Endothelial cell of umbilical vein (primary cell): ENCODE measurements at regions not wholly inside any gene's neighbourhood (a gene's known extent, or its start where the extent isn't known, plus 50 kb on each side); places are given as distances from the start of the nearest gene placed in this dataset.

Experiments
- BruUV-seq: library from RNA; stranded (reverse); fragments of 400-500 nt; replicated peaks from 2 replicates; lab custom pipeline; 2021; lab: Mats Ljungman, UMichigan
- CTCF ChIA-PET: fragments of 300-600, 350-600 bp; sonication (Branson Sonifier 250); formaldehyde crosslinking; loops from one replicate; lab custom pipeline; 2021; ENCODE audit warnings: antibody characterized with exemption, inconsistent platforms; lab: Charles Lee
- POLR2A ChIA-PET: fragments of 300-600, 350-600 bp; sonication (Branson Sonifier 250); formaldehyde crosslinking; loops from one replicate; lab custom pipeline; 2021; ENCODE audit warnings: antibody characterized with exemption, inconsistent platforms; lab: Charles Lee
- DNase-seq: peaks from one replicate; pipeline ENCODE4 v3.0.0-alpha.2; 2011; ENCODE audit warnings: low read depth, low spot score
- FAIRE-seq: peaks from 2 replicates; lab custom pipeline; 2011; peaks lifted over from hg19 to GRCh38; lab: Jason Lieb, UNC
- H2AFZ ChIP-seq: 2 replicates; pipeline ENCODE4 v1.6.0; 2012; ENCODE audit warnings: low read depth, low read length, control low read depth, inconsistent platforms
- H3K27ac ChIP-seq: 2 replicates; pipeline ENCODE4 v1.5.1; 2011; ENCODE audit warnings: low read depth, mild to moderate bottlenecking, control low read depth, low read length, moderate library complexity; ENCODE audit not compliant: insufficient read depth
- H3K27me3 ChIP-seq, 2 experiments: 2 replicates each; pipeline versions ENCODE4 v1.6.0 to v1.6.1; 2011; ENCODE audit warnings: low read length in 2 of 2, mixed read lengths in 1 of 2; ENCODE audit not compliant: control insufficient read depth in 2 of 2, insufficient read depth in 2 of 2
- H3K36me3 ChIP-seq, 2 experiments: 2 replicates in 1 of 2; 3 replicates in 1 of 2; pipeline ENCODE4 v1.5.1; 2011; ENCODE audit warnings: low read length in 2 of 2, mild to moderate bottlenecking in 1 of 2, moderate library complexity in 1 of 2; ENCODE audit not compliant: control insufficient read depth in 2 of 2, insufficient read depth in 2 of 2; ENCODE audit errors: extremely low read depth in 1 of 2
- H3K4me1 ChIP-seq: 3 replicates; pipeline ENCODE4 v1.5.1; 2011; ENCODE audit warnings: mild to moderate bottlenecking, low read length; ENCODE audit not compliant: control insufficient read depth, insufficient read depth; ENCODE audit errors: extremely low read depth
- H3K4me2 ChIP-seq: 2 replicates; pipeline ENCODE4 v1.6.1; 2011; ENCODE audit warnings: low read length, control low read depth, mixed read lengths; ENCODE audit not compliant: insufficient read depth
- H3K4me3 ChIP-seq, 3 experiments: fragments of 200-600 bp in 1 of 3; sonication (generic), shearing (Covaris generic) in 1 of 3; replicated peaks in 1 of 3; 2 replicates each; pipeline ENCODE4 v1.5.1; 2011 to 2016; ENCODE audit warnings: control low read depth in 3 of 3, low read length in 3 of 3, mild to moderate bottlenecking in 2 of 3, inconsistent platforms in 1 of 3, low read depth in 1 of 3, moderate library complexity in 1 of 3; ENCODE audit not compliant: insufficient read depth in 1 of 3
- H3K79me2 ChIP-seq: 2 replicates; pipeline ENCODE4 v1.6.0; 2012; ENCODE audit warnings: low read length, inconsistent platforms; ENCODE audit not compliant: control insufficient read depth, insufficient read depth
- H3K9ac ChIP-seq: replicated peaks from 2 replicates; pipeline ENCODE3; 2011; ENCODE audit warnings: low read length, control low read depth; ENCODE audit not compliant: insufficient read depth; ENCODE audit errors: extremely low read depth
- H3K9me1 ChIP-seq: replicated peaks from 3 replicates; pipeline ENCODE4 v1.6.0; 2011; ENCODE audit warnings: mild to moderate bottlenecking, low read length; ENCODE audit not compliant: control insufficient read depth, insufficient read depth; ENCODE audit errors: extremely low read depth
- H3K9me3 ChIP-seq: replicated peaks from 2 replicates; pipeline ENCODE4 v1.5.1; 2012; ENCODE audit warnings: low read length, inconsistent platforms; ENCODE audit not compliant: control insufficient read depth, insufficient read depth
- H4K20me1 ChIP-seq: replicated peaks from 2 replicates; pipeline ENCODE3; 2011; ENCODE audit warnings: mild to moderate bottlenecking, low read length; ENCODE audit not compliant: control insufficient read depth, insufficient read depth; ENCODE audit errors: extremely low read depth
- CTCF ChIP-seq, 2 donors: IDR thresholded peaks; 1 replicate in 1 of 2; 2 replicates in 1 of 2; pipeline ENCODE4 v1.5.1; 2011; ENCODE audit warnings: low read length in 2 of 2, mild to moderate bottlenecking in 2 of 2, moderate library complexity in 2 of 2, control low read depth in 1 of 2, inconsistent platforms in 1 of 2, low read depth in 1 of 2; ENCODE audit not compliant: insufficient read depth in 1 of 2; ENCODE audit errors: extremely low read depth in 1 of 2
- EZH2 ChIP-seq: IDR thresholded peaks from 2 replicates; pipeline ENCODE4 v1.6.1; 2012; ENCODE audit warnings: borderline replicate concordance, low read depth, mild to moderate bottlenecking, moderate library complexity, low read length, inconsistent platforms; ENCODE audit not compliant: severe bottlenecking
- FOS ChIP-seq: IDR thresholded peaks from 2 replicates; pipeline ENCODE4 v1.6.1; 2011; ENCODE audit warnings: mild to moderate bottlenecking, low read length, moderate library complexity, borderline replicate concordance; ENCODE audit not compliant: insufficient read depth
- GATA2 ChIP-seq: IDR thresholded peaks from 2 replicates; pipeline ENCODE4 v1.7.0; 2011; ENCODE audit warnings: low read depth, mild to moderate bottlenecking, moderate library complexity, mixed read lengths, low read length; ENCODE audit not compliant: insufficient read length, insufficient read depth
- JUN ChIP-seq: IDR thresholded peaks from 2 replicates; pipeline ENCODE4 v1.6.1; 2011; ENCODE audit warnings: borderline replicate concordance, low read depth; ENCODE audit not compliant: insufficient read length, insufficient read depth
- MAX ChIP-seq: IDR thresholded peaks from 2 replicates; pipeline ENCODE4 v1.6.1; 2011; ENCODE audit not compliant: insufficient read depth, insufficient read length
- MYC ChIP-seq: IDR thresholded peaks from one replicate; pipeline ENCODE4 v1.6.1; 2011; ENCODE audit warnings: mild to moderate bottlenecking, low read depth, low read length
- POLR2A ChIP-seq: IDR thresholded peaks from 2 replicates; pipeline ENCODE4 v1.6.1; 2012; ENCODE audit warnings: low read depth, mild to moderate bottlenecking, control low read depth, low read length
- POLR2AphosphoS5 ChIP-seq: IDR thresholded peaks from 2 replicates; pipeline ENCODE4 v1.6.1; 2012; ENCODE audit warnings: low read depth, mild to moderate bottlenecking, control low read depth, low read length, moderate library complexity; ENCODE audit not compliant: insufficient read depth
- dilution Hi-C: fragments of 300-500 bp; cut with MboI; formaldehyde crosslinking; loops from one replicate; pipeline ENCODE4 v1.15.0; 2019; ENCODE audit warnings: low sequenced_read_pairs; ENCODE audit not compliant: extremely low pct_ligation_motif_present
- intact Hi-C: fragments of 100-400 bp; cut with micrococcal nuclease; formaldehyde crosslinking; loops from one replicate; pipeline ENCODE4 v1.10.0; 2022

- H3K9me1 ChIP-seq = no peaks in the 10 kb centered on the region
- no peaks in the 10 kb centered on the region for H3K9me3 ChIP-seq
- H3K27ac ChIP-seq = no peak overlapping the region
- no peak overlapping the region for H2AFZ ChIP-seq
- no peaks in the 10 kb centered on the region for H3K79me2 ChIP-seq
- BruUV-seq = no TSS peak
- CTCF ChIA-PET = interaction anchor here (1.2 to 1.7 kb wide), 3 partner anchors 23 to 127 kb away, joined by 3 to 4 read pairs (median 4); no protein-coding TSS in a partner anchor
- POLR2A ChIA-PET = no interaction called here
- TF ChIP-seq FOS (no peak), JUN (no peak), POLR2A (no peak), CTCF (IDR thresholded peaks at IDR 0.05; ENCODE audit: extremely low read depth in 1 of 2, insufficient read depth in 1 of 2, low read depth in 1 of 2, low read length in 2 of 2) (no peak), MYC (no peak), EZH2 (no peak), GATA2 (no peak)
- H3K9ac ChIP-seq = no peak overlapping the region
- H3K4me3 ChIP-seq = no peak overlapping the region
- no peaks in the 10 kb centered on the region for H3K36me3 ChIP-seq
- peaks cover 7% of the 10 kb centered on the region for H3K4me1 ChIP-seq
- dilution Hi-C loops (no loop called here), intact Hi-C loops (no loop called here)
- H4K20me1 ChIP-seq = no peaks in the 10 kb centered on the region
- no peak for FAIRE-seq
- DNase-seq = no peak
- no peak overlapping the region for H3K4me2 ChIP-seq
- peaks cover 2 to 6% of the 10 kb centered on the region in 2 experiments for H3K27me3 ChIP-seq
Observed at GRCh38 chr3:193915613-193916012, 220.3 kb upstream of the HES1 start.

GRCh38 chr3:193917158-193917557 is 218.8 kb upstream of the HES1 start:
- no peaks in the 10 kb centered on the region for H3K4me1 ChIP-seq
- intact Hi-C loops (no loop called here), dilution Hi-C loops (no loop called here)
- H3K9me1 ChIP-seq = no peaks in the 10 kb centered on the region
- H3K36me3 ChIP-seq = no peaks in the 10 kb centered on the region
- CTCF ChIA-PET = interaction anchor here (0.6 to 2.6 kb wide), 6 partner anchors 11 to 387 kb away, joined by 3 to 11 read pairs (median 3); no protein-coding TSS in a partner anchor
- DNase-seq = no peak
- no TSS peak for BruUV-seq
- no peak overlapping the region for H3K27ac ChIP-seq
- H4K20me1 ChIP-seq = no peaks in the 10 kb centered on the region
- TF ChIP-seq MYC = no peak
- TF ChIP-seq FOS = no peak
- no peak for TF ChIP-seq EZH2
- no peak for TF ChIP-seq POLR2A
- no peak for TF ChIP-seq CTCF (IDR thresholded peaks at IDR 0.05; ENCODE audit: extremely low read depth in 1 of 2, insufficient read depth in 1 of 2, low read depth in 1 of 2, low read length in 2 of 2)
- TF ChIP-seq POLR2AphosphoS5 = no peak
- no peak for TF ChIP-seq GATA2
- TF ChIP-seq JUN = no peak
- no peak for TF ChIP-seq MAX
- POLR2A ChIA-PET = no interaction called here
- H3K9ac ChIP-seq = no peak overlapping the region
- no peak overlapping the region for H2AFZ ChIP-seq
- peaks cover 2 to 8% of the 10 kb centered on the region in 2 experiments for H3K27me3 ChIP-seq
- H3K4me3 ChIP-seq = no peak overlapping the region
- no peak overlapping the region for H3K4me2 ChIP-seq
- no peak for FAIRE-seq
- no peaks in the 10 kb centered on the region for H3K9me3 ChIP-seq
- no peaks in the 10 kb centered on the region for H3K79me2 ChIP-seq
